GM23338 (cell line): ENCODE measurements at regions not wholly inside any gene's neighbourhood (a gene's known extent, or its start where the extent isn't known, plus 50 kb on each side); places are given as distances from the start of the nearest gene placed in this dataset.

ENCODE experiments used
- CREB1 ChIP-seq: fragments of 250-450 bp; sonication (Bioruptor Pico); IDR thresholded peaks from 2 replicates; pipeline ENCODE4 v1.5.0; 2020; ENCODE audit warnings: low read depth, mild to moderate bottlenecking, moderate library complexity
- EZH2 ChIP-seq: fragments of 200-600 bp; sonication (generic); IDR thresholded peaks from one replicate; pipeline ENCODE4 v1.8.0; 2017; ENCODE audit warnings: antibody characterized with exemption, mild to moderate bottlenecking, low read depth; ENCODE audit not compliant: unreplicated experiment
- TF ChIP-seq, protein P1 (sequence below), 2 experiments: fragments of 200-600 bp in 1 of 2; sonication (generic) in 1 of 2; conservative IDR thresholded peaks; 2 replicates each; pipeline versions ENCODE4 v1.5.1 to v1.6.1; 2016 to 2017; ENCODE audit warnings: antibody characterized with exemption in 2 of 2, low read depth in 2 of 2, mild to moderate bottlenecking in 2 of 2, moderate library complexity in 1 of 2

DNA sequence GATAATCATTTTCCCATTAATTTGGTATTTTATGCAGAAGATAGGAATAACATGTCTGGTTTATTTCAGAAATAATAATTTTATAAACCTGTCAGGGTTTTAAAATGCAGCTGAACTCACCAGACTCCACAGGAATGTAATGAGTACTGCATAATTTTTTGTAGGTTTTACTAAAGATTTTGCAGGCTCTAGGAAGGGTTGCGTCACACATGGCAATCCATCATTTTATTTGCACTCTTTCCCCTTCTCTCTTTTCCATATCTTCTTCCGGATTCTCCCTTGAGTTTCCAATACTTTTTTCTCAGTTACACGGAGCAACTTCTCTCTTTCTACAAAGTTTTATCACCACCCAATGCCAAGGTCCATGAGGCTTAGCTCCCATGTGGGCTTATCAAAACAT is 234.7 kb downstream of the NFKBIZ start:
- TF ChIP-seq, protein P1, sequence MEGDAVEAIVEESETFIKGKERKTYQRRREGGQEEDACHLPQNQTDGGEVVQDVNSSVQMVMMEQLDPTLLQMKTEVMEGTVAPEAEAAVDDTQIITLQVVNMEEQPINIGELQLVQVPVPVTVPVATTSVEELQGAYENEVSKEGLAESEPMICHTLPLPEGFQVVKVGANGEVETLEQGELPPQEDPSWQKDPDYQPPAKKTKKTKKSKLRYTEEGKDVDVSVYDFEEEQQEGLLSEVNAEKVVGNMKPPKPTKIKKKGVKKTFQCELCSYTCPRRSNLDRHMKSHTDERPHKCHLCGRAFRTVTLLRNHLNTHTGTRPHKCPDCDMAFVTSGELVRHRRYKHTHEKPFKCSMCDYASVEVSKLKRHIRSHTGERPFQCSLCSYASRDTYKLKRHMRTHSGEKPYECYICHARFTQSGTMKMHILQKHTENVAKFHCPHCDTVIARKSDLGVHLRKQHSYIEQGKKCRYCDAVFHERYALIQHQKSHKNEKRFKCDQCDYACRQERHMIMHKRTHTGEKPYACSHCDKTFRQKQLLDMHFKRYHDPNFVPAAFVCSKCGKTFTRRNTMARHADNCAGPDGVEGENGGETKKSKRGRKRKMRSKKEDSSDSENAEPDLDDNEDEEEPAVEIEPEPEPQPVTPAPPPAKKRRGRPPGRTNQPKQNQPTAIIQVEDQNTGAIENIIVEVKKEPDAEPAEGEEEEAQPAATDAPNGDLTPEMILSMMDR (conservative IDR thresholded peaks at IDR 0.05; ENCODE audit: low read depth in 2 of 2), result no peak
- TF ChIP-seq CREB1 (CRISPR knock-in tag), result no peak
- TF ChIP-seq EZH2, result no peak
